HepG2 (cell line): ENCODE measurements at regions not wholly inside any gene's neighbourhood (a gene's known extent, or its start where the extent isn't known, plus 50 kb on each side); places are given as distances from the start of the nearest gene placed in this dataset.

Source experiments
- ATAC-seq: fragments of 200-7000 bp; cut with Tn5 transposase; 3 replicates; pipeline ENCODE4 v1.9.1; 2020; ENCODE audit warnings: mild to moderate bottlenecking, moderate library complexity
- BruUV-seq: library from RNA; stranded (reverse); fragments of 400-500 nt; replicated peaks from 2 replicates; lab custom pipeline; 2021; lab: Mats Ljungman, UMichigan
- CTCF ChIA-PET: fragments of 300-600 bp; formaldehyde crosslinking; extraction: SDS; loops from one replicate; lab custom pipeline; 2021; ENCODE audit warnings: low total read pairs, inconsistent platforms, low intra/inter-chr PET ratio; lab: Yijun Ruan, JAX
- POLR2A ChIA-PET: fragments of 350-600 bp; sonication (Branson Sonifier 250); formaldehyde crosslinking; loops from one replicate; lab custom pipeline; 2020; ENCODE audit warnings: antibody characterized with exemption, inconsistent platforms; lab: Yijun Ruan, JAX
- DNase-seq: peaks from one replicate; pipeline ENCODE4 v3.0.0-alpha.2; 2015; ENCODE audit warnings: low spot score
- FAIRE-seq: peaks from 3 replicates; lab custom pipeline; 2011; peaks lifted over from hg19 to GRCh38; lab: Jason Lieb, UNC
- H2AFZ ChIP-seq: one replicate; pipeline ENCODE4 v1.6.1; 2011; ENCODE audit warnings: low read length, inconsistent platforms
- H3K27ac ChIP-seq: fragments of 300-600 bp; 3 replicates; pipeline ENCODE4 v1.8.0; 2011; ENCODE audit warnings: mixed run types, mild to moderate bottlenecking, mixed read lengths, low read length, inconsistent platforms; ENCODE audit not compliant: insufficient read depth; ENCODE audit errors: extremely low read length
- H3K27me3 ChIP-seq, 2 experiments: fragments of 200-600 bp in 1 of 2; 2 replicates in 1 of 2; 3 replicates in 1 of 2; pipeline versions ENCODE4 v1.6.0 to v1.8.0; 2011; ENCODE audit warnings: low read length in 2 of 2, mild to moderate bottlenecking in 2 of 2, moderate library complexity in 2 of 2, inconsistent platforms in 1 of 2; ENCODE audit not compliant: insufficient read depth in 2 of 2, control insufficient read depth in 1 of 2
- H3K36me3 ChIP-seq, 2 experiments: fragments of 200-600 bp in 1 of 2; replicated peaks in 1 of 2; 2 replicates in 1 of 2; 3 replicates in 1 of 2; pipeline versions ENCODE4 v1.5.1 to v1.8.0; 2011; ENCODE audit warnings: low read length in 2 of 2, inconsistent platforms in 1 of 2; ENCODE audit not compliant: insufficient read depth in 2 of 2, control insufficient read depth in 1 of 2
- H3K4me1 ChIP-seq: 2 replicates; pipeline ENCODE4 v1.5.1; 2012; ENCODE audit warnings: low read length, inconsistent platforms; ENCODE audit not compliant: insufficient read depth
- H3K4me2 ChIP-seq: 2 replicates; pipeline ENCODE4 v1.6.0; 2011; ENCODE audit warnings: low read depth, low read length, inconsistent platforms
- H3K4me3 ChIP-seq, 3 experiments: fragments of 200-600 bp in 1 of 3; sonication (generic), shearing (Covaris generic) in 1 of 3; replicated peaks in 1 of 3; 2 replicates each; pipeline ENCODE4 v1.5.1; 2011 to 2016; ENCODE audit warnings: low read length in 3 of 3, inconsistent platforms in 2 of 3, low read depth in 2 of 3, mild to moderate bottlenecking in 2 of 3, control low read depth in 1 of 3, mixed read lengths in 1 of 3; ENCODE audit not compliant: insufficient read depth in 1 of 3
- H3K79me2 ChIP-seq: one replicate; pipeline ENCODE4 v1.6.1; 2011; ENCODE audit warnings: low read length, inconsistent platforms; ENCODE audit not compliant: insufficient read depth
- H3K9ac ChIP-seq: 2 replicates; pipeline ENCODE4 v1.6.0; 2011; ENCODE audit warnings: mild to moderate bottlenecking, low read depth, low read length, inconsistent platforms; ENCODE audit not compliant: insufficient read depth
- H3K9me3 ChIP-seq: 2 replicates; pipeline ENCODE4 v1.5.1; 2012; ENCODE audit warnings: mild to moderate bottlenecking, low read length
- H4K20me1 ChIP-seq: 2 replicates; pipeline ENCODE4 v1.6.0; 2011; ENCODE audit warnings: inconsistent platforms, mild to moderate bottlenecking, low read length, moderate library complexity; ENCODE audit not compliant: insufficient read depth
- FOXP4 ChIP-seq: sonication (generic); formaldehyde crosslinking; IDR thresholded peaks from 2 replicates; pipeline ENCODE4 v1.4.0; 2020; ENCODE audit warnings: missing genetic modification reagents
- NFRKB ChIP-seq: fragments of 450-650 bp; IDR thresholded peaks from 2 replicates; pipeline ENCODE4 v1.6.1; 2017
- PRDM10 ChIP-seq: sonication (generic); formaldehyde crosslinking; IDR thresholded peaks from 2 replicates; pipeline ENCODE4 v1.4.0; 2020; ENCODE audit warnings: low read depth, missing genetic modification reagents
- THAP11 ChIP-seq: IDR thresholded peaks from 2 replicates; pipeline ENCODE4 v1.6.1; 2016; ENCODE audit warnings: missing biosample characterization, missing genetic modification reagents
- ZFP62 ChIP-seq: sonication (generic); formaldehyde crosslinking; IDR thresholded peaks from 2 replicates; pipeline ENCODE4 v1.4.0; 2020; ENCODE audit warnings: missing genetic modification reagents
- ZNF670 ChIP-seq: sonication (generic); formaldehyde crosslinking; IDR thresholded peaks from 2 replicates; pipeline ENCODE4 v1.8.0; 2022; ENCODE audit warnings: mild to moderate bottlenecking, missing genetic modification reagents, borderline replicate concordance
- WGBS: methylation state at CpG from one replicate; pipeline ENCODE4 v1.1.6; 2017; ENCODE audit warnings: low lambda C conversion rate; 5-methylcytosine and 5-hydroxymethylcytosine counted together
- in situ Hi-C: cut with HindIII; loops from 2 replicates; pipeline ENCODE4 v1.10.0; 2017; ENCODE audit warnings: low pct_unique_long_range_greater_than_20kb; ENCODE audit not compliant: extremely low pct_ligation_motif_present
- intact Hi-C: fragments of 100-400 bp; cut with micrococcal nuclease; formaldehyde crosslinking; loops from one replicate; pipeline ENCODE4 v1.10.0; 2022; ENCODE audit not compliant: unreplicated experiment
- TF ChIP-seq, protein P1 (sequence below): sonication (generic); formaldehyde crosslinking; IDR thresholded peaks from 2 replicates; pipeline ENCODE4 v1.5.0; 2020; ENCODE audit warnings: mild to moderate bottlenecking, missing genetic modification reagents
- TF ChIP-seq, protein P2 (sequence below): sonication (generic); formaldehyde crosslinking; IDR thresholded peaks from 2 replicates; pipeline ENCODE4 v1.4.0; 2020; ENCODE audit warnings: missing genetic modification reagents, borderline replicate concordance

- ChIA-PET POLR2A (no interaction called here), CTCF (no interaction called here)
- intact Hi-C loops (no loop called here), in situ Hi-C loops (no loop called here)
- ATAC-seq (no peak), DNase-seq (no peak), FAIRE-seq (no peak)
- no TSS peak for BruUV-seq
- Histone ChIP-seq H3K9ac (no peak overlapping the region), H3K9me3 (no peaks in the 10 kb centered on the region), H3K27ac (no peak overlapping the region), H4K20me1 (no peaks in the 10 kb centered on the region), H3K27me3 (no peaks in the 10 kb centered on the region), H3K4me2 (no peak overlapping the region), H3K79me2 (no peaks in the 10 kb centered on the region), H3K4me3 (no peak overlapping the region), H2AFZ (no peak overlapping the region), H3K36me3 (no peaks in the 10 kb centered on the region), H3K4me1 (no peaks in the 10 kb centered on the region)
- 0% methylated on average over 2 of the region's 2 CpGs for WGBS
- no peak for TF ChIP-seq ZNF670 (CRISPR knock-in tag)
- no peak for TF ChIP-seq ZFP62 (CRISPR knock-in tag)
- TF ChIP-seq PRDM10 = no peak
- TF ChIP-seq, protein P1, sequence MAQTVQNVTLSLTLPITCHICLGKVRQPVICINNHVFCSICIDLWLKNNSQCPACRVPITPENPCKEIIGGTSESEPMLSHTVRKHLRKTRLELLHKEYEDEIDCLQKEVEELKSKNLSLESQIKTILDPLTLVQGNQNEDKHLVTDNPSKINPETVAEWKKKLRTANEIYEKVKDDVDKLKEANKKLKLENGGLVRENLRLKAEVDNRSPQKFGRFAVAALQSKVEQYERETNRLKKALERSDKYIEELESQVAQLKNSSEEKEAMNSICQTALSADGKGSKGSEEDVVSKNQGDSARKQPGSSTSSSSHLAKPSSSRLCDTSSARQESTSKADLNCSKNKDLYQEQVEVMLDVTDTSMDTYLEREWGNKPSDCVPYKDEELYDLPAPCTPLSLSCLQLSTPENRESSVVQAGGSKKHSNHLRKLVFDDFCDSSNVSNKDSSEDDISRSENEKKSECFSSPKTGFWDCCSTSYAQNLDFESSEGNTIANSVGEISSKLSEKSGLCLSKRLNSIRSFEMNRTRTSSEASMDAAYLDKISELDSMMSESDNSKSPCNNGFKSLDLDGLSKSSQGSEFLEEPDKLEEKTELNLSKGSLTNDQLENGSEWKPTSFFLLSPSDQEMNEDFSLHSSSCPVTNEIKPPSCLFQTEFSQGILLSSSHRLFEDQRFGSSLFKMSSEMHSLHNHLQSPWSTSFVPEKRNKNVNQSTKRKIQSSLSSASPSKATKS (CRISPR knock-in tag) = no peak
- no peak for TF ChIP-seq THAP11 (CRISPR knock-in tag)
- TF ChIP-seq FOXP4 = no peak
- TF ChIP-seq, protein P2, sequence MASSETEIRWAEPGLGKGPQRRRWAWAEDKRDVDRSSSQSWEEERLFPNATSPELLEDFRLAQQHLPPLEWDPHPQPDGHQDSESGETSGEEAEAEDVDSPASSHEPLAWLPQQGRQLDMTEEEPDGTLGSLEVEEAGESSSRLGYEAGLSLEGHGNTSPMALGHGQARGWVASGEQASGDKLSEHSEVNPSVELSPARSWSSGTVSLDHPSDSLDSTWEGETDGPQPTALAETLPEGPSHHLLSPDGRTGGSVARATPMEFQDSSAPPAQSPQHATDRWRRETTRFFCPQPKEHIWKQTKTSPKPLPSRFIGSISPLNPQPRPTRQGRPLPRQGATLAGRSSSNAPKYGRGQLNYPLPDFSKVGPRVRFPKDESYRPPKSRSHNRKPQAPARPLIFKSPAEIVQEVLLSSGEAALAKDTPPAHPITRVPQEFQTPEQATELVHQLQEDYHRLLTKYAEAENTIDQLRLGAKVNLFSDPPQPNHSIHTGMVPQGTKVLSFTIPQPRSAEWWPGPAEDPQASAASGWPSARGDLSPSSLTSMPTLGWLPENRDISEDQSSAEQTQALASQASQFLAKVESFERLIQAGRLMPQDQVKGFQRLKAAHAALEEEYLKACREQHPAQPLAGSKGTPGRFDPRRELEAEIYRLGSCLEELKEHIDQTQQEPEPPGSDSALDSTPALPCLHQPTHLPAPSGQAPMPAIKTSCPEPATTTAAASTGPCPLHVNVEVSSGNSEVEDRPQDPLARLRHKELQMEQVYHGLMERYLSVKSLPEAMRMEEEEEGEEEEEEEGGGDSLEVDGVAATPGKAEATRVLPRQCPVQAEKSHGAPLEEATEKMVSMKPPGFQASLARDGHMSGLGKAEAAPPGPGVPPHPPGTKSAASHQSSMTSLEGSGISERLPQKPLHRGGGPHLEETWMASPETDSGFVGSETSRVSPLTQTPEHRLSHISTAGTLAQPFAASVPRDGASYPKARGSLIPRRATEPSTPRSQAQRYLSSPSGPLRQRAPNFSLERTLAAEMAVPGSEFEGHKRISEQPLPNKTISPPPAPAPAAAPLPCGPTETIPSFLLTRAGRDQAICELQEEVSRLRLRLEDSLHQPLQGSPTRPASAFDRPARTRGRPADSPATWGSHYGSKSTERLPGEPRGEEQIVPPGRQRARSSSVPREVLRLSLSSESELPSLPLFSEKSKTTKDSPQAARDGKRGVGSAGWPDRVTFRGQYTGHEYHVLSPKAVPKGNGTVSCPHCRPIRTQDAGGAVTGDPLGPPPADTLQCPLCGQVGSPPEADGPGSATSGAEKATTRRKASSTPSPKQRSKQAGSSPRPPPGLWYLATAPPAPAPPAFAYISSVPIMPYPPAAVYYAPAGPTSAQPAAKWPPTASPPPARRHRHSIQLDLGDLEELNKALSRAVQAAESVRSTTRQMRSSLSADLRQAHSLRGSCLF (CRISPR knock-in tag) = no peak
- no peak for TF ChIP-seq NFRKB
These were observed 193.1 kb upstream of the IRX6 start for GRCh38 chr16:55130911-55131310.
